WTC11 (cell line): ENCODE measurements at regions not wholly inside any gene's neighbourhood (a gene's known extent, or its start where the extent isn't known, plus 50 kb on each side); places are given as distances from the start of the nearest gene placed in this dataset.

Experiments used
- ATAC-seq: fragments of 200-7000 bp; cut with Tn5 transposase; 2 replicates; pipeline ENCODE4 v1.10.0; 2021; ENCODE audit warnings: mild to moderate bottlenecking, moderate library complexity
- CTCF ChIA-PET: fragments of 300-600 bp; sonication (Branson Sonifier 250); formaldehyde crosslinking; loops from one replicate; lab custom pipeline; 2021; ENCODE audit warnings: antibody characterized with exemption; lab: Charles Lee
- POLR2A ChIA-PET: fragments of 350-600 bp; sonication (Branson Sonifier 250); formaldehyde crosslinking; loops from one replicate; lab custom pipeline; 2021; ENCODE audit warnings: antibody characterized with exemption; lab: Charles Lee
- DNase-seq: peaks from one replicate; pipeline ENCODE4 v3.0.0; 2021; ENCODE audit warnings: low spot score
- H3K27ac Mint-ChIP-seq: 2 replicates; pipeline ENCODE4 v1.8.0; 2021; ENCODE audit warnings: mixed read lengths
- H3K27me3 Mint-ChIP-seq: 2 replicates; pipeline ENCODE4 v1.8.0; 2021; ENCODE audit warnings: low read depth, mild to moderate bottlenecking, moderate library complexity, mixed read lengths
- H3K36me3 Mint-ChIP-seq: 2 replicates; pipeline ENCODE4 v1.8.0; 2021; ENCODE audit warnings: mixed read lengths
- H3K4me1 Mint-ChIP-seq: 2 replicates; pipeline ENCODE4 v1.8.0; 2022; ENCODE audit warnings: mixed read lengths
- H3K4me3 Mint-ChIP-seq: 2 replicates; pipeline ENCODE4 v1.8.0; 2021; ENCODE audit warnings: mild to moderate bottlenecking, moderate library complexity, mixed read lengths
- H3K9me3 Mint-ChIP-seq: 2 replicates; pipeline ENCODE4 v1.8.0; 2021; ENCODE audit warnings: mixed read lengths
- AR ChIP-seq: fragments of 250-450 bp; sonication (Bioruptor Pico); IDR thresholded peaks from 2 replicates; pipeline ENCODE4 v1.9.0; 2021; ENCODE audit warnings: mild to moderate bottlenecking
- ATF3 ChIP-seq: sonication (generic); formaldehyde crosslinking; conservative IDR thresholded peaks from 2 replicates; pipeline ENCODE4 v1.8.1; 2022; ENCODE audit warnings: mild to moderate bottlenecking, missing genetic modification reagents
- EMX1 ChIP-seq: fragments of 250-450 bp; sonication (Bioruptor Pico); IDR thresholded peaks from 2 replicates; pipeline ENCODE4 v1.8.0; 2021; ENCODE audit warnings: mild to moderate bottlenecking
- ERG ChIP-seq: fragments of 250-450 bp; sonication (Bioruptor Pico); IDR thresholded peaks from 2 replicates; pipeline ENCODE4 v1.8.0; 2021; ENCODE audit warnings: mild to moderate bottlenecking
- GRHL2 ChIP-seq: fragments of 250-450 bp; sonication (Bioruptor Pico); IDR thresholded peaks from 2 replicates; pipeline ENCODE4 v1.8.0; 2022; ENCODE audit warnings: mild to moderate bottlenecking, moderate library complexity; ENCODE audit not compliant: insufficient replicate concordance, severe bottlenecking
- GTF2I ChIP-seq: fragments of 250-450 bp; sonication (Bioruptor Pico); conservative IDR thresholded peaks from 2 replicates; pipeline ENCODE4 v1.4.0; 2021; ENCODE audit warnings: mild to moderate bottlenecking
- NFATC4 ChIP-seq: fragments of 250-450 bp; sonication (Bioruptor Pico); IDR thresholded peaks from 2 replicates; pipeline ENCODE4 v1.9.0; 2021; ENCODE audit warnings: mild to moderate bottlenecking
- NFYB ChIP-seq: sonication (generic); formaldehyde crosslinking; conservative IDR thresholded peaks from 2 replicates; pipeline ENCODE4 v1.8.0; 2022; ENCODE audit warnings: low read depth, missing genetic modification reagents
- PREB ChIP-seq: sonication (generic); formaldehyde crosslinking; IDR thresholded peaks from 2 replicates; pipeline ENCODE4 v1.8.1; 2022; ENCODE audit warnings: mild to moderate bottlenecking, missing genetic modification reagents, moderate library complexity, borderline replicate concordance
- RELA ChIP-seq: sonication (generic); formaldehyde crosslinking; IDR thresholded peaks from 2 replicates; pipeline ENCODE4 v1.8.1; 2022; ENCODE audit warnings: missing genetic modification reagents, mild to moderate bottlenecking, borderline replicate concordance
- USF1 ChIP-seq: sonication (generic); formaldehyde crosslinking; IDR thresholded peaks from 2 replicates; pipeline ENCODE4 v1.8.0; 2022; ENCODE audit warnings: mild to moderate bottlenecking, missing genetic modification reagents
- USF2 ChIP-seq: sonication (generic); formaldehyde crosslinking; IDR thresholded peaks from 2 replicates; pipeline ENCODE4 v1.8.1; 2023; ENCODE audit warnings: mild to moderate bottlenecking, missing genetic modification reagents, moderate library complexity
- ZNF121 ChIP-seq: sonication (generic); formaldehyde crosslinking; IDR thresholded peaks from 2 replicates; pipeline ENCODE4 v1.8.0; 2023; ENCODE audit warnings: missing genetic modification reagents
- ZNF219 ChIP-seq: sonication (generic); formaldehyde crosslinking; IDR thresholded peaks from 2 replicates; pipeline ENCODE4 v1.8.0; 2023; ENCODE audit warnings: missing genetic modification reagents, mild to moderate bottlenecking, borderline replicate concordance
- ZNF263 ChIP-seq: sonication (generic); formaldehyde crosslinking; IDR thresholded peaks from 2 replicates; pipeline ENCODE4 v1.8.1; 2022; ENCODE audit warnings: low read depth, mild to moderate bottlenecking, moderate library complexity, missing genetic modification reagents
- ZNF317 ChIP-seq: sonication (generic); formaldehyde crosslinking; IDR thresholded peaks from 2 replicates; pipeline ENCODE4 v1.8.1; 2023; ENCODE audit warnings: low read depth, mild to moderate bottlenecking, moderate library complexity, missing genetic modification reagents, borderline replicate concordance
- ZSCAN18 ChIP-seq: fragments of 250-450 bp; sonication (Bioruptor Pico); IDR thresholded peaks from 2 replicates; pipeline ENCODE4 v2.1.2; 2022; ENCODE audit warnings: mild to moderate bottlenecking, moderate library complexity

GRCh38 chr14:55819610-55820304, 239.8 kb downstream of the KTN1 start:
- H3K36me3 Mint-ChIP-seq = peaks cover 17% of the 10 kb centered on the region
- H3K27me3 Mint-ChIP-seq = no peaks in the 10 kb centered on the region
- CTCF ChIA-PET = no interaction called here
- POLR2A ChIA-PET = no interaction called here
- H3K9me3 Mint-ChIP-seq = peaks cover 40% of the 10 kb centered on the region
- H3K4me3 Mint-ChIP-seq = no peak overlapping the region
- DNase-seq (no peak), ATAC-seq (no peak)
- H3K27ac Mint-ChIP-seq = no peak overlapping the region
- H3K4me1 Mint-ChIP-seq = peaks cover 27% of the 10 kb centered on the region
- TF ChIP-seq ZSCAN18 (CRISPR knock-in tag) = no peak
- no peak for TF ChIP-seq USF1 (CRISPR knock-in tag)
- TF ChIP-seq ZNF219 (CRISPR knock-in tag) = no peak
- TF ChIP-seq EMX1 = no peak
- TF ChIP-seq NFATC4 (CRISPR knock-in tag) = no peak
- no peak for TF ChIP-seq NFYB (CRISPR knock-in tag)

- DNase-seq (no peak), ATAC-seq (no peak)
- Mint-ChIP-seq H3K9me3 (peaks cover 28% of the 10 kb centered on the region), H3K36me3 (peaks cover 13% of the 10 kb centered on the region), H3K4me3 (no peak overlapping the region), H3K27me3 (no peaks in the 10 kb centered on the region), H3K27ac (no peak overlapping the region; the same call in 1 of the 2 replicates), H3K4me1 (peaks cover 28% of the 10 kb centered on the region)
- CTCF ChIA-PET = no interaction called here
- TF ChIP-seq ZSCAN18 (CRISPR knock-in tag) (no peak), RELA (CRISPR knock-in tag) (no peak), ATF3 (CRISPR knock-in tag) (no peak), ZNF317 (no peak), PREB (CRISPR knock-in tag) (no peak), GTF2I (CRISPR knock-in tag) (no peak), EMX1 (no peak), ZNF263 (CRISPR knock-in tag) (no peak), ZNF121 (CRISPR knock-in tag) (no peak), ERG (CRISPR knock-in tag) (no peak), USF2 (no peak), GRHL2 (CRISPR knock-in tag) (no peak), AR (CRISPR knock-in tag) (no peak)
- POLR2A ChIA-PET = no interaction called here
Observed at GRCh38 chr14:55822906-55823305, 242.9 kb downstream of the KTN1 start.
